TTC549 (cell line): ENCODE measurements at regions not wholly inside any gene's neighbourhood (a gene's known extent, or its start where the extent isn't known, plus 50 kb on each side); places are given as distances from the start of the nearest gene placed in this dataset.

Experiments
- FAIRE-seq: peaks from 2 replicates; lab custom pipeline; 2012; peaks lifted over from hg19 to GRCh38; lab: Jason Lieb, UNC

DNA sequence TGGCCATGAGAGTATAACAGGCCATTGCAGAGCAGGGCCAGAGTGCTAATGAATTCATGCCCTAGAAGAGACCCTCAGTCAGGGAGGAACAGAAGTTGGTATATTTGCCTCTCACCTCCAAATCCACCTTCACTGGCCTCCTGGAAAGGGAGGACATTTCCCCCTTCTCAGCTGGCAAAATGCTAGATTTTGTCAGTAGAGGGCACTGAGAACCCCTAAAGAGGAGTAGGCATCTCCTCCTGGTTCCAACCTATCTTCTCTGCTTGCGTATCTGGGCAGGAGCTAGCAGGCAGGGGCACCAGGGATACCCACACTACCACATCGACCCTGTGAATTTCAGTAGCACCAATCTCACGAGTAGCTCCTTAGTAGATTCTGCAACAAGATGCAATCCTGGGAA is 79.8 kb upstream of the GHITM start:
- FAIRE-seq = no peak

DNA sequence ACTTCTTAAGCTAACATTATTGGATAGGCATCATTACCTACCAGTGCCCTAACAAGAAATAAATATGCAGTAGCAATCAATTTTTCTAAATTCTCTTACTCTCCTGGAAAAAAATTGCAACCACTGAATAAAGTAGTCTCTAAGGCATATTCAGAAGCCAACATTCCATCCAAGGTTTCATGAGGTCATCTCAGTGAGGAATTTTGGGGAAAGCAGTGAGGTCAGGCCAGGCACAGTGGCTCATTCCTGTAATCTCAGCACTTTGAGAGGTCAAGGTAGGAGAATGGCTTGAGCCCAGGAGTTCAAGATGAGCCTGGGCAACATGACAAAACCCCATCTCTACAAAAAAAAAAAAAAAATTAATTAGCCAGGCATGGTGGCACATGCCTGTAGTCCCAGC is 75.9 kb upstream of the GHITM start:
- no peak for FAIRE-seq

DNA sequence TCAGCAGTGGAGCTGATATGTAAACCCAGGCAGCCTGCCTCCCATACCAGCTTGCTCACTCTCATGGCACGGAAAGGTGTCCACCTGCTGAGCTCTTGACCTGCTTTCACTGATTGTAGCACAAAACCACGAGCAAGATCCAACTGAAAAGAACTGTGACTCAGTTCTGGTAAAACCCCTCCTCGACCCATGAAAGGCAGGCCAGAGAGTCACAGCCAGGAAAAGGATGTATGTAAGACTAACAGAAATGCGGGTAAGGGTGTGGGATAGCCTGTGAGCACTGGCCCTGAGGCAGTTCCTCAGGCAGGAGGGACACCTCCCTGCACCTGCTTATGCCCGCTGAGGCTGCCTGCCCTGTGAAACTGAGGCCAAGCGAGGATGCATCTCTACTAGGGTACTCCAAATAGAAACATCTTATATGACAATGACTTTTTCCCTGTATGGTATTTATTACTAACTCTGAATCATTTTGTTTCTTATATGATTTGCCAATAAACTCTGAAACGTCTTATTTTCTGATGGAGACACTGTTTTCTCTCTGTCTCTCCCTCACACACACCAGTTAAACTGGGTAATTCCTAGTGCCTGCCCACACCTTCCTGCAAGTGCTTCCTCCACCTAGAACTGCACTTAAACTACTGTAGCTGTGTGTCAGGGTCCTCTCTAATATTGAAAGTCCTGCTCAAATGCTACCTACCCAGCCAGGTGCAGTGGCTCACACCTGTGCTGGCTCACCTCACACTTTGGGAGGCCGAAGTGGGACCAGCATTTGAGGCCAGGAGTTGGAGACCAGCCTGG is 73.3 kb upstream of the GHITM start:
- FAIRE-seq = no peak

DNA sequence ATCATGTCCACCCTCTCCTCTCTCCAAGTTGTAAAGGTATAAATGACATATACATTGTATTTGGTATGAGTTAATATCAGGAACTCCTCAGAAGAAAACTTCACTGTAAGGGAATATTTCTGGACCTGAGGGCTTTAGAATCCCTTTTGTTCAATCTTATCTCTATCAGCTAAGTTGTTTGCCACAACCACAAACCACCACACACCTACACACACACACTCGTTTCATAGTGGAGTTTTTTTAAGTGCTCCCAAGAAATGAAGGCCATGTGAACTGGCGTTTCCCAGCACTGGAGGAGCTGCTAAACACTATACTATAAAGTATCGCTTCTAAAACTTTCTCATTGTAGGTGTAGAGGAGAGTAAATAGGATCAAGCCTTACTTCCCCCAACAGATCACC is 64.8 kb upstream of the GHITM start:
- FAIRE-seq = no peak

DNA sequence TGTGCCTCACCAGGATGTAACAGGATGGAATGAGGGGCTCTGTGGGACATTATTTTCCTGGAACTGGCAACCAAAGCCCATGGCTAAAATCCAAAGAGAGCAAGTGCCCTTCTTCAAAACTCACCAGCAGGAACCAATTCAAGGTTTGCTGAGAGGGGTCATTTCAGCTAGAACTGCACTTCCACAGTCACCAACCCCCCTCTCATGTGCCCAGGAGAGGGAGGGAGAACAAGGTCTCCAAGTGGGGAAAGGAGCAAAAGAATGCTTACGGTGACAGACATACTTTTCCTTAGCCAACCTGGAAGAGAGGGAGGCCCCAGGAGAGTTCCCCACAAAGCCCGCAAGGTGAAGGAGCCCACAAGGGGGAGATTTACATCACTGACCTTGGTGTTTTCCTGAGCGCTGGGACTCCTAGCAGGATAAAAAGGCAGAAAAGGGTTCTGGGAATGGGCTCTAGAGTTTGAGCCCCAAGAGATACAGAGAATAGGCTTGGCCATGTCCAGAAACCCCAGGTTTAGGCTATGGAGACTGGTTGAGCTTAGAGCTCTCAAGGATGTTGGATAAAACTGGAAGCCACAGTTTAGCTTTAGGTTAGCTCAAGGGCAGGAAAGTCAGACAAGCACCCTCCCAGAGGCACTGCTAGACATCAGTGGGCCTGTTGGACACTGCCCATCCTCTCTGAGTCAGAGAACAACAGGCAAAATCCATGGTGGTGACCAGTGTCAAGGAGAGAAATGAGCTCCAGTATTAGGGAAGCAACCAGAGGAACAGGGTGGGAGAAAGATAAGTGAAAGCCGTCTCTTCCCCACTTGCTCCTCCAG is 63.9 kb upstream of the GHITM start:
- FAIRE-seq = no peak

DNA sequence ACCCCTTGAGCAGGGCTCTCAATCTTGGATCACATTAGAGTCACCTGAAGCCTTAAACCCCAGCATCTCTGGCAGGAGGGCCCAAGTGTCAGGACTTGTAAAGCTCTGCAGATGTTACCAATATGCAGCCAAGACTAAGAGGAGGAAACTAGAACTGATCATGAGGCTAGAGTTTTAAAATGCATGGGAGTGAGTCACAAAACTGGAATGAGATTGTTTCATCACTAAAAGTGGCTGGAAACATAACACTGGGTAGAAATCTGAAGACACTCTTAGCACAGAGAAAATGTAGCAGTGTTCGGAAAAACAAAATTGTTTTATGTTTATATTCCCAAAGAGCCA is 63.3 kb upstream of the GHITM start:
- no peak for FAIRE-seq

DNA sequence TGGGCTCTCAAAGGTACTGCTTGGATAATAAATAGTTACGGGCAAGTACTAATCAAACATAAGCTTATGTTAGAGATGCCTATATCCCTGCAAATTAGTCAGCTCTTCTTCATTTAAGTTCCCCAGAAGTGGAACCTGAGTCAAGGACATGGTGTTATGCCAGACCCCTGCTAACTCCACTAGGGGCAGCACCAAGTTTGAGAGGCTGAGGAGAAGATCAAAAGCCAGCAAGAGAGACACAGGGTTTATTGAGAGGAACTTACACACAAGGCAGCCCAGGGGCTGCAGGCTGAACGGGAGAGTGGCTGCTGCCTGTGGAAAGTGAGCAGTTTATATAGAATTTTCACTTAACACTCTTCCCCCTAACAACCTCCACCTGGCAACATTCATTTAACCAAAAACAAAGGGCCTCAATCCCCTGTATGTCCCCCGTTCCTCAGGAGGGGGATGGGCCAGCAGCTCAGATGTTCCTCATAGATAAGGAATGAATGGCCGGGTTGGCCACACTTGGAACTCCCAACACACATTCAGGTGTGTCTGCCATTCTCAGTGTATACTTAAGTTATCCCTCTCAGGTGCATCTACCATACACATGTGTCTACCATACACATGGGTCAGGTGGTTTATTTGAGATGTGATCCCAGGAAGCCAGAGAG is 62.6 kb upstream of the GHITM start:
- FAIRE-seq = no peak

DNA sequence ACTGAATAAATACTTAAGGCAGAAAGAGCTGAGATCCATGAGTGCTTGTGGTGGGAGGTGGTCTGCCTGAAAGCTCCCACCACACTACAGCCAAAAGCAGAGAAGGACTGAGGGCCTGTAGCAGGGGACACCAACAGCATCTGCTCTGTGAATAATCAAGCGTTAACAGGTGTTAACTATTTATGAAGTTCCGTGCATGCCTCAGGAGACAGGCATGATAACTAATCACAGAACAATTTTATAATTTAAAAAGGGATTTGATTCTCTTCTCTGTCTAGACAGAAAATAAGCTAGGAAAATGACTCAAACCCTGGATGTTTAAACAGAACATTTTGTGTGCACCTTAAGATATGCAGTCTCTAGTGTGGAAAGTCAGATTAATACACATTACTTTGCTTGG is 61.5 kb upstream of the GHITM start:
- no peak for FAIRE-seq

DNA sequence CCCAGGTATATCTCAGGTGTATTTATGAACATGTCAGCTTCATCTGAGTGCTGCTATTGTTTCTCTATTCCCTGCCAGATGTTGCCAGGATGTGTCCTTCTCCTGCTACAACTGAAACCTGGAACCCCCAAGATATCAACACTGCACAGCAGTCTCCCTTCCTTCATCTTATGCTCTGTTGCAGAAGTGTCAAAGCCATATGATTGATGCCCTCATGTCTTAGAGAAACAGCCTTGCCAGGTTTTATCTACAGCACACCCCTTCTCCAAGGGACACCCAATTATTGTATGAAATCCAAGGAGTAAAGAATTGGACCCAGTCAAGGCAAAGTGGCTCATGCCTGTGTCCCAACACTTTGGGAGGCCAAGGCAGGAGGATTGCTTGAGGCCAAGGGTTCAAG is 60.5 kb upstream of the GHITM start:
- no peak for FAIRE-seq

DNA sequence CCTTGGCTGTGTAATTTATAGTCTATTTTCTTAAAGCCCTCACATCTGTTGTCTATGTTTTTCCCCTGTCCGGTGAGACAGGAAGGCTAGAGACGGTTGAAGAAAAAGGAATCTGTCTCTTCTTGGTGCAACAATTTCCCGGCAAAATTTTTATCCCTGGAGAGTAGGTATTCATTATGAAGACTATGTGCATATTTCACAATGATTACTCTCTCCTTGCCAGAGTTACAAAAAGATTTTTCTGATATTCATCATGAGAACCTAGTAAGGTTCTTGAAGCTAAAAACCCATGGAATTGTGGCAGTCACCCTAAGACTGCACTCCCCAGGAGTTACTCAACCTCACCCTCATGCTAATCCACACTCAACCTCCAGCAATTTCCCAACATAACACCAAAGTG is 55.0 kb upstream of the GHITM start:
- no peak for FAIRE-seq

DNA sequence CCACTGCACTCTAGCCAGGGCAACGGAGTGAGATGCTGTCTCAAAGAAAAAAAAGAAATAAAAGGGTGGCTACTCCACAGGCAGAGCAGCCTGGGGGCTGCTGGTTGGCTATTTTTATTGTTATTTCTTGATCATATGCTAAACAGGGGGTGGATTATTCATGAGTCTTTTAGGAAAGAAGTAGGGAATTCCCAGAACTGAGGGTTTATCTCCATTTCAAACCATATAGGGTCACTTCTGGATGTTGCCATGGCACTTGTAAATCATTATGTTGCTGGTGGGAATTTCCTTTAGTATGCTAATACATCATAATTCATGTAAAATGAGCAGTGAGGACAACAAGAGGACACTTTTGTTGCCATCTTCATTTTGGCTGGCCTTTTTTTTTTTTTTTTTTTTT is 52.1 kb upstream of the GHITM start:
- no peak for FAIRE-seq

DNA sequence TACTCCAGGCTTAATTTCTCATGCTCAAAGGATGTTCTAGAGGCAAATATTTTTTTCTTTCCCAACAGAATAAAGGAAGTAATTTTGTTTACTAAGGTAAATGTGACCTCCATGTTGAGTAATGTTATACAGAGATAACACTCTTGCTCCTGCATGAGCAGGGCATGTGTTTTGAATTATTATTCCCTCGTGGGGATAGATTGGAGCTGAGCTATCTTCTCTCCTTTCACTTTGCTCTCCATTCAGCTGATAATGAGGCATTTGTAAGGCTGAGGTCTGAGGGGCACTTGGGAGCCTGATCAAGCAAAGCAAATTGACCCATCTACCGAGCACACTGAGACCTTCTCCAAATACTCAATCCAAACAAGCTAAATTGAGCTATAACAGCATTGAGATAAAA is 50.7 kb upstream of the GHITM start:
- FAIRE-seq = no peak

DNA sequence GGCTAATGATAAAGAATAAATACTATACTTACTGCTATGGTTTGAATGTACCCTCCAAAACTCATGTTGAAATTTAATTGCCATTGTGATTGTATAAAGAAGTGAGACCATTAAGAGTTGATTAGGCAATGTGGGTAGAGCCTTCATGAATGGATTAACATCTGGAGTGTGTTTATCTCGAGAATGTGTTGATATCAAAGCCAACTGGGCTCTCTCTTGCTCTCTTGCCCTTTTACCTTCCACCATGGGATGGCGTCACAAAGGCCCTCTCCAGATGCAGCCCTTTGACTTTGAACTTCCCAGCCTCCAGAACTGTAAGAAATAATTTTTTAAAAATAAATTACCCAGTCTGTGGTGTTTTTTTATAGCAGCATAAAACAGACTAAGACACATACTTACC is 50.1 kb upstream of the GHITM start:
- no peak for FAIRE-seq
